ENCODE measurements at regions not wholly inside any gene's neighbourhood (a gene's known extent, or its start where the extent isn't known, plus 50 kb on each side); places are given as distances from the start of the nearest gene placed in this dataset.

- Histone ChIP-seq H3K27ac (no peak overlapping the region), H3K4me1 (no peaks in the 10 kb centered on the region), H3K9me3 (ENCODE audit: control insufficient read depth, low read length) (no peaks in the 10 kb centered on the region), H3K4me3 (ENCODE audit: low read depth, low read length) (no peak overlapping the region), H3K4me2 (ENCODE audit: low read length) (no peak overlapping the region), H2AFZ (no peak overlapping the region), H3K27me3 (ENCODE audit: control insufficient read depth, insufficient read depth, low read length) (no peaks in the 10 kb centered on the region), H3K36me3 (ENCODE audit: control insufficient read depth, insufficient read depth, low read length) (no peaks in the 10 kb centered on the region), H3K9ac (no peak overlapping the region), H3K79me2 (no peaks in the 10 kb centered on the region)
- no peak for TF ChIP-seq CTCF (IDR thresholded peaks at IDR 0.05)
Observed at GRCh38 chr14:97101561-97101960, 304.4 kb downstream of the VRK1 start.

GRCh38 chr14:97104029-97104428 lies 306.8 kb downstream of the VRK1 start:
- no peak for TF ChIP-seq CTCF (IDR thresholded peaks at IDR 0.05)
- no peak overlapping the region for H3K4me2 ChIP-seq (ENCODE audit: low read length)
- no peak overlapping the region for H3K9ac ChIP-seq
- H3K27ac ChIP-seq, result no peak overlapping the region
- H3K9me3 ChIP-seq (ENCODE audit: control insufficient read depth, low read length), result no peaks in the 10 kb centered on the region
- H3K36me3 ChIP-seq (ENCODE audit: control insufficient read depth, insufficient read depth, low read length), result no peaks in the 10 kb centered on the region
- H3K4me3 ChIP-seq (ENCODE audit: low read depth, low read length), result no peak overlapping the region
- H3K27me3 ChIP-seq (ENCODE audit: control insufficient read depth, insufficient read depth, low read length), result no peaks in the 10 kb centered on the region
- H3K4me1 ChIP-seq, result no peaks in the 10 kb centered on the region
- H3K79me2 ChIP-seq, result no peaks in the 10 kb centered on the region
- H2AFZ ChIP-seq, result no peak overlapping the region

GRCh38 chr14:97106166-97106565 lies 309.0 kb downstream of the VRK1 start:
- TF ChIP-seq CTCF (IDR thresholded peaks at IDR 0.05), result no peak

GRCh38 chr14:97106609-97107008 lies 309.4 kb downstream of the VRK1 start:
- no peak overlapping the region for H3K9ac ChIP-seq
- no peaks in the 10 kb centered on the region for H3K36me3 ChIP-seq (ENCODE audit: control insufficient read depth, insufficient read depth, low read length)
- no peak for TF ChIP-seq CTCF (IDR thresholded peaks at IDR 0.05)
- H3K27ac ChIP-seq, result no peak overlapping the region
- no peak overlapping the region for H2AFZ ChIP-seq
- H3K4me3 ChIP-seq (ENCODE audit: low read depth, low read length), result no peak overlapping the region
- no peaks in the 10 kb centered on the region for H3K27me3 ChIP-seq (ENCODE audit: control insufficient read depth, insufficient read depth, low read length)
- no peaks in the 10 kb centered on the region for H3K4me1 ChIP-seq
- H3K79me2 ChIP-seq, result no peaks in the 10 kb centered on the region
- H3K9me3 ChIP-seq (ENCODE audit: control insufficient read depth, low read length), result no peaks in the 10 kb centered on the region
- no peak overlapping the region for H3K4me2 ChIP-seq (ENCODE audit: low read length)

More at GRCh38 chr14:97106166-97106565, 309.0 kb downstream of the VRK1 start:
- H3K4me1 ChIP-seq, result no peaks in the 10 kb centered on the region
- no peak overlapping the region for H3K4me3 ChIP-seq (ENCODE audit: low read depth, low read length)
- no peak overlapping the region for H2AFZ ChIP-seq
- H3K9ac ChIP-seq, result no peak overlapping the region
- no peaks in the 10 kb centered on the region for H3K9me3 ChIP-seq (ENCODE audit: control insufficient read depth, low read length)
- H3K27me3 ChIP-seq (ENCODE audit: control insufficient read depth, insufficient read depth, low read length), result no peaks in the 10 kb centered on the region
- H3K36me3 ChIP-seq (ENCODE audit: control insufficient read depth, insufficient read depth, low read length), result no peaks in the 10 kb centered on the region
- H3K79me2 ChIP-seq, result no peaks in the 10 kb centered on the region
- no peak overlapping the region for H3K27ac ChIP-seq
- H3K4me2 ChIP-seq (ENCODE audit: low read length), result no peak overlapping the region

GRCh38 chr14:97107080-97107479 lies 309.9 kb downstream of the VRK1 start:
- no peaks in the 10 kb centered on the region for H3K9me3 ChIP-seq (ENCODE audit: control insufficient read depth, low read length)
- H3K27me3 ChIP-seq (ENCODE audit: control insufficient read depth, insufficient read depth, low read length), result no peaks in the 10 kb centered on the region
- H3K27ac ChIP-seq, result no peak overlapping the region
- no peak overlapping the region for H3K4me2 ChIP-seq (ENCODE audit: low read length)
- no peaks in the 10 kb centered on the region for H3K36me3 ChIP-seq (ENCODE audit: control insufficient read depth, insufficient read depth, low read length)
- no peak overlapping the region for H2AFZ ChIP-seq
- TF ChIP-seq CTCF (IDR thresholded peaks at IDR 0.05), result no peak
- no peak overlapping the region for H3K4me3 ChIP-seq (ENCODE audit: low read depth, low read length)
- H3K9ac ChIP-seq, result no peak overlapping the region
- no peaks in the 10 kb centered on the region for H3K4me1 ChIP-seq
- no peaks in the 10 kb centered on the region for H3K79me2 ChIP-seq
